ENCODE measurements at regions not wholly inside any gene's neighbourhood (a gene's known extent, or its start where the extent isn't known, plus 50 kb on each side); places are given as distances from the start of the nearest gene placed in this dataset.

GRCh38 chr7:21013765-21014539 lies 227.3 kb upstream of the SP8 start:
- H3K4me3 ChIP-seq (ENCODE audit: control insufficient read depth, low read depth, low read length): no peak overlapping the region
- DNase-seq (ENCODE audit: low read depth): no peak
- TF ChIP-seq CTCF (IDR thresholded peaks at IDR 0.05; ENCODE audit: control insufficient read depth, insufficient read depth, low read depth, low read length, missing control alignments): no peak

GRCh38 chr7:21020667-21021066 lies 234.0 kb upstream of the SP8 start:
- DNase-seq (ENCODE audit: low read depth): no peak
- no peak for TF ChIP-seq CTCF (IDR thresholded peaks at IDR 0.05; ENCODE audit: control insufficient read depth, insufficient read depth, low read depth, low read length, missing control alignments)
- no peak overlapping the region for H3K4me3 ChIP-seq (ENCODE audit: control insufficient read depth, low read depth, low read length)

GRCh38 chr7:21023841-21024484 lies 237.3 kb upstream of the SP8 start:
- no peak overlapping the region for H3K4me3 ChIP-seq (ENCODE audit: control insufficient read depth, low read depth, low read length)
- TF ChIP-seq CTCF (IDR thresholded peaks at IDR 0.05; ENCODE audit: control insufficient read depth, insufficient read depth, low read depth, low read length, missing control alignments): no peak
- no peak for DNase-seq (ENCODE audit: low read depth)

GRCh38 chr7:21024485-21024867 lies 237.8 kb upstream of the SP8 start:
- TF ChIP-seq CTCF (IDR thresholded peaks at IDR 0.05; ENCODE audit: control insufficient read depth, insufficient read depth, low read depth, low read length, missing control alignments): no peak
- no peak for DNase-seq (ENCODE audit: low read depth)
- H3K4me3 ChIP-seq (ENCODE audit: control insufficient read depth, low read depth, low read length): no peak overlapping the region

- no peak overlapping the region for H3K4me3 ChIP-seq (ENCODE audit: control insufficient read depth, low read depth, low read length)
- TF ChIP-seq CTCF (IDR thresholded peaks at IDR 0.05; ENCODE audit: control insufficient read depth, insufficient read depth, low read depth, low read length, missing control alignments): no peak
- no peak for DNase-seq (ENCODE audit: low read depth)
Measured at GRCh38 chr7:21028186-21028585, 241.5 kb upstream of the SP8 start.

GRCh38 chr7:21028599-21028998 lies 241.9 kb upstream of the SP8 start:
- TF ChIP-seq CTCF (IDR thresholded peaks at IDR 0.05; ENCODE audit: control insufficient read depth, insufficient read depth, low read depth, low read length, missing control alignments): no peak

More at GRCh38 chr7:21028599-21028998, 241.9 kb upstream of the SP8 start:
- no peak overlapping the region for H3K4me3 ChIP-seq (ENCODE audit: control insufficient read depth, low read depth, low read length)
- DNase-seq (ENCODE audit: low read depth): no peak
